Heart left ventricle (tissue), 13 donors: ENCODE measurements at regions not wholly inside any gene's neighbourhood (a gene's known extent, or its start where the extent isn't known, plus 50 kb on each side); places are given as distances from the start of the nearest gene placed in this dataset.

Experiments
- POLR2A ChIP-seq, 2 donors: fragments of 450-650 bp; IDR thresholded peaks; one replicate each; pipeline ENCODE4 v1.6.1; 2017; ENCODE audit warnings: antibody characterized with exemption in 2 of 2, mild to moderate bottlenecking in 2 of 2, moderate library complexity in 2 of 2
- TF ChIP-seq, protein P1 (sequence below), 12 donors: fragments of 200-600 bp; sonication (generic) in 4 of 12; IDR thresholded peaks; one replicate each; pipeline versions ENCODE4 v1.5.0 to v1.8.0; 2018 to 2022; ENCODE audit warnings: antibody characterized with exemption in 12 of 12, mild to moderate bottlenecking in 5 of 12
- donor health status: ischemic (EF 13 %, LVEDD 7.1; RV severe dilation, severe dysfunction).
- donor health status: DM: no; HTN: yes; CAD: no.
- donor health status: DM: no; HTN: no; CAD: no.
- donor health status: ischemic (EF 25% LVEDD 6.9; RV normal size, moderate dysfunction).
- donor health status: ischemic (EF 25% LVEDD 5.7; RV mildly dilated, moderate dysfunction).
- donor health status: ischemic (EF 35%, LVEDD 5.7; RV mildly dilated, moderate dysfunction).
- donor health status: nonischemic (EF 11% LVEDD 7.7; RV severe dilation, severe dysfunction).
- donor health status: DM: yes; HTN: yes; CAD: no.
- donor health status: PGD.
- donor health status: ischemic (EF 29% LVEDD 5.4; RV normal size, mild dysfunction).
- donor health status: nonischemic (EF 23%, LVEDD 6.1; RV moderate dilation, normal function).

DNA sequence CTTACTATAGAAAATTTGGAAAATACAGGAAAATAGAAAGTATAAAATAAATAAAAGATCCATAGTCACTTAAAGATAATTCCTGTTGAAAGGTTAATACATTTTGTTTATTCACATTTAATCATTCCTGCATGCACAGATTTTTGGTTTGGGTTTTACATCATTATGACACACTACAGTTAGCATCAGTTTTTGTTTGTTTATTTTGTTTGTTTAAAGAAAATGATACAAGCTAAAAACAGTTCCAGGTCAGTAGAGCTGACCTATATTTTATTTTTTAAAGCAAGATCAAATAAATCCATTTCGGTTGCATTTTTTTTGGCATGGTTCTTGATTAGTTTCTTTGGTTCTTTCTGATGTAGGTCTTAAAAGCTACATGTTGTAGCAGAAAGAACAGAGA, 68.8 kb upstream of the CCDC91 start:
- TF ChIP-seq, protein P1, sequence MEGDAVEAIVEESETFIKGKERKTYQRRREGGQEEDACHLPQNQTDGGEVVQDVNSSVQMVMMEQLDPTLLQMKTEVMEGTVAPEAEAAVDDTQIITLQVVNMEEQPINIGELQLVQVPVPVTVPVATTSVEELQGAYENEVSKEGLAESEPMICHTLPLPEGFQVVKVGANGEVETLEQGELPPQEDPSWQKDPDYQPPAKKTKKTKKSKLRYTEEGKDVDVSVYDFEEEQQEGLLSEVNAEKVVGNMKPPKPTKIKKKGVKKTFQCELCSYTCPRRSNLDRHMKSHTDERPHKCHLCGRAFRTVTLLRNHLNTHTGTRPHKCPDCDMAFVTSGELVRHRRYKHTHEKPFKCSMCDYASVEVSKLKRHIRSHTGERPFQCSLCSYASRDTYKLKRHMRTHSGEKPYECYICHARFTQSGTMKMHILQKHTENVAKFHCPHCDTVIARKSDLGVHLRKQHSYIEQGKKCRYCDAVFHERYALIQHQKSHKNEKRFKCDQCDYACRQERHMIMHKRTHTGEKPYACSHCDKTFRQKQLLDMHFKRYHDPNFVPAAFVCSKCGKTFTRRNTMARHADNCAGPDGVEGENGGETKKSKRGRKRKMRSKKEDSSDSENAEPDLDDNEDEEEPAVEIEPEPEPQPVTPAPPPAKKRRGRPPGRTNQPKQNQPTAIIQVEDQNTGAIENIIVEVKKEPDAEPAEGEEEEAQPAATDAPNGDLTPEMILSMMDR (IDR thresholded peaks at IDR 0.05) = no peak
- no peak for TF ChIP-seq POLR2A (IDR thresholded peaks at IDR 0.05)
